ENCODE measurements at regions not wholly inside any gene's neighbourhood (a gene's known extent, or its start where the extent isn't known, plus 50 kb on each side); places are given as distances from the start of the nearest gene placed in this dataset.
"Not testable (repeated sequence)": the region's sequence is repeated elsewhere in the genome, so short reads cannot be mapped to it uniquely, and the experiment has no call there.

- H3K27me3 ChIP-seq (ENCODE audit: control insufficient read depth in 1 of 2, insufficient read depth in 2 of 2, low read length in 2 of 2), result no peaks in the 10 kb centered on the region
- H3K36me3 ChIP-seq (ENCODE audit: control insufficient read depth in 2 of 2, insufficient read depth in 2 of 2, low read length in 1 of 2), result no peaks in the 10 kb centered on the region
- peaks cover 0 to 3% of the 10 kb centered on the region in 2 donors for H3K9me3 ChIP-seq (ENCODE audit: control insufficient read depth in 2 of 2, insufficient read depth in 1 of 2, low read depth in 1 of 2, low read length in 1 of 2)
- no peak overlapping the region for H3K4me3 ChIP-seq (ENCODE audit: low read depth in 1 of 2, low read length in 2 of 2)
- WGBS, 2 donors, result 88 to 92% methylated on average over 3 of the region's 3 CpGs
- H3K4me1 ChIP-seq (ENCODE audit: control insufficient read depth in 2 of 2, insufficient read depth in 2 of 2, low read length in 1 of 2), result no peaks in the 10 kb centered on the region
- H3K27ac ChIP-seq (ENCODE audit: low read depth in 2 of 2, low read length in 1 of 2), result no peak overlapping the region
Observed at GRCh38 chr2:83251321-83251872, 1207.7 kb downstream of the SUCLG1 start.

GRCh38 chr2:83245806-83246537 lies 1213.1 kb downstream of the SUCLG1 start:
- not testable (repeated sequence) for H3K4me3 ChIP-seq (ENCODE audit: low read depth in 1 of 2, low read length in 2 of 2); H3K4me1 ChIP-seq (ENCODE audit: control insufficient read depth in 2 of 2, insufficient read depth in 2 of 2, low read length in 1 of 2); H3K27me3 ChIP-seq (ENCODE audit: control insufficient read depth in 1 of 2, insufficient read depth in 2 of 2, low read length in 2 of 2); H3K36me3 ChIP-seq (ENCODE audit: control insufficient read depth in 2 of 2, insufficient read depth in 2 of 2, low read length in 1 of 2); H3K27ac ChIP-seq (ENCODE audit: low read depth in 2 of 2, low read length in 1 of 2); H3K9me3 ChIP-seq (ENCODE audit: control insufficient read depth in 2 of 2, insufficient read depth in 1 of 2, low read depth in 1 of 2, low read length in 1 of 2)
- WGBS, 2 donors, result 94 to 95% methylated on average over 28 to 30 of the region's 30 CpGs

DNA sequence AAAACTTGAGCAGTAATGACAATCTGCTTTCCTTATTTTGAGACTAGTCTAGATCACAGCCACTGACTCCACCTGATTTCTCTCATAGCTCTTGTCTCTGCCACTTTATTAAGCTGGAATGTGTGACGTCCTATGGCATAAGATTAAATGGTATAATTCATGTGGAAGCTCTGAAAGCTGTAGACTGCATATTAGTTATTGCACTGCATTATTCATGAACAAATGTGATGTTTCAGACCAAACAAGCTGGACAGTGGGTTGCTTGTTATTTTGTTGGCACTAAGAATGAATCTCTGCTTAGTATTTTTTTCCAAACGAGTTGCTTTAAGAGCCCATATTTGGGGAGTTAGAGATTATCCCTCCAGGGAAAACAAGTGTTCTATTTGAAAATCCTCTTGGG lies 1218.5 kb downstream of the SUCLG1 start:
- Histone ChIP-seq H3K4me3 (ENCODE audit: low read depth in 1 of 2, low read length in 2 of 2) (no peak overlapping the region), H3K27me3 (ENCODE audit: control insufficient read depth in 1 of 2, insufficient read depth in 2 of 2, low read length in 2 of 2) (no peaks in the 10 kb centered on the region), H3K4me1 (ENCODE audit: control insufficient read depth in 2 of 2, insufficient read depth in 2 of 2, low read length in 1 of 2) (no peaks in the 10 kb centered on the region), H3K36me3 (ENCODE audit: control insufficient read depth in 2 of 2, insufficient read depth in 2 of 2, low read length in 1 of 2) (no peaks in the 10 kb centered on the region), H3K9me3 (ENCODE audit: control insufficient read depth in 2 of 2, insufficient read depth in 1 of 2, low read depth in 1 of 2, low read length in 1 of 2) (peaks cover 0 to 4% of the 10 kb centered on the region in 2 donors), H3K27ac (ENCODE audit: low read depth in 2 of 2, low read length in 1 of 2) (no peak overlapping the region)
- 53 to 65% methylated on average over 2 of the region's 2 CpGs for WGBS, 2 donors

- H3K4me3 ChIP-seq (ENCODE audit: low read depth in 1 of 2, low read length in 2 of 2), result no peak overlapping the region
- H3K27ac ChIP-seq (ENCODE audit: low read depth in 2 of 2, low read length in 1 of 2), result no peak overlapping the region
- H3K27me3 ChIP-seq (ENCODE audit: control insufficient read depth in 1 of 2, insufficient read depth in 2 of 2, low read length in 2 of 2), result no peaks in the 10 kb centered on the region
- H3K4me1 ChIP-seq (ENCODE audit: control insufficient read depth in 2 of 2, insufficient read depth in 2 of 2, low read length in 1 of 2), result no peaks in the 10 kb centered on the region
- 84 to 94% methylated on average over 2 of the region's 2 CpGs for WGBS, 2 donors
- H3K9me3 ChIP-seq (ENCODE audit: control insufficient read depth in 2 of 2, insufficient read depth in 1 of 2, low read depth in 1 of 2, low read length in 1 of 2), result no peaks in the 10 kb centered on the region
- H3K36me3 ChIP-seq (ENCODE audit: control insufficient read depth in 2 of 2, insufficient read depth in 2 of 2, low read length in 1 of 2), result no peaks in the 10 kb centered on the region
Observed at GRCh38 chr2:83238111-83238510, 1221.0 kb downstream of the SUCLG1 start.

DNA sequence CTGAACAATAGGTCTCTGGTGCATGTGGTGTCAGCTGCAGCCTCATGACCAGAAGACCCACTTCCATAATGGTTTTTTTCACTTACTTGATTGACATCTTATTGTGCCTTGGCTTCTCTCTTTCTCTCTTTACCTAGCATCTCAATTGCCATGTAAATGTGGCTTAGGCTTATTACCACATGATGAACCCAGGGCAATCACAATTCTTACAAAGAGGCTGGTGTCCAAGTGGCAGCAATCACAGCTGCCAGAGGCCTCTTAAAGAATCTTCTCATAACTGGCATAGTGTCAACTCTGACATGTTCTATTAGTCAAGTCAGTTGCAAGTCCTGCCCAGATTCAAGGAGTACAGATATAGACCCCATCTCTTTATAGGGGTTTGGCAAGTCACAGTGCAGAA lies 1224.8 kb downstream of the SUCLG1 start:
- no peaks in the 10 kb centered on the region for H3K27me3 ChIP-seq (ENCODE audit: control insufficient read depth in 1 of 2, insufficient read depth in 2 of 2, low read length in 2 of 2)
- H3K27ac ChIP-seq (ENCODE audit: low read depth in 2 of 2, low read length in 1 of 2), result no peak overlapping the region
- H3K9me3 ChIP-seq (ENCODE audit: control insufficient read depth in 2 of 2, insufficient read depth in 1 of 2, low read depth in 1 of 2, low read length in 1 of 2), result no peaks in the 10 kb centered on the region
- no peaks in the 10 kb centered on the region for H3K4me1 ChIP-seq (ENCODE audit: control insufficient read depth in 2 of 2, insufficient read depth in 2 of 2, low read length in 1 of 2)
- no peak overlapping the region for H3K4me3 ChIP-seq (ENCODE audit: low read depth in 1 of 2, low read length in 2 of 2)
- no peaks in the 10 kb centered on the region for H3K36me3 ChIP-seq (ENCODE audit: control insufficient read depth in 2 of 2, insufficient read depth in 2 of 2, low read length in 1 of 2)

DNA sequence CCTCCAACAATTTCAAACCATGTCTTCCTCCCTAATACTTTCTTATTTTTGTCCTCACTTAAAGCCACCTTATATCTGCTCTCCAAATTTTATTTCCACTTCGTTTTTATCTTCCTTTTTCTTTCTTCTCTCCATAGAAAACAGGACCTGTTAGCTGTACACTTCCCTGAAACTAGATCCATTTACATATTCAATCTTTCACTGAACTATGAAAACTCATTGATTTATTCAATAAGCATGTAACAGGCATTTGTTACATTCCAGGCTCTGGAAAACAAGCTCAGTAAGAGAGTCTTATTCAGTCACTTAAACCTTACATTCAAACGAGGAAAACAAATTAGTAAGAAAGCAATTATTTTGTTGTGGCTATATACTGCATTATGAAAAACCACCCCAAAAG lies 1225.3 kb downstream of the SUCLG1 start:
- no peaks in the 10 kb centered on the region for H3K27me3 ChIP-seq (ENCODE audit: control insufficient read depth in 1 of 2, insufficient read depth in 2 of 2, low read length in 2 of 2)
- H3K27ac ChIP-seq (ENCODE audit: low read depth in 2 of 2, low read length in 1 of 2), result no peak overlapping the region
- no peaks in the 10 kb centered on the region for H3K9me3 ChIP-seq (ENCODE audit: control insufficient read depth in 2 of 2, insufficient read depth in 1 of 2, low read depth in 1 of 2, low read length in 1 of 2)
- H3K4me3 ChIP-seq (ENCODE audit: low read depth in 1 of 2, low read length in 2 of 2), result no peak overlapping the region
- H3K4me1 ChIP-seq (ENCODE audit: control insufficient read depth in 2 of 2, insufficient read depth in 2 of 2, low read length in 1 of 2), result no peaks in the 10 kb centered on the region
- WGBS, 2 donors, result 47 to 53% methylated on average over 2 of the region's 2 CpGs
- no peaks in the 10 kb centered on the region for H3K36me3 ChIP-seq (ENCODE audit: control insufficient read depth in 2 of 2, insufficient read depth in 2 of 2, low read length in 1 of 2)

DNA sequence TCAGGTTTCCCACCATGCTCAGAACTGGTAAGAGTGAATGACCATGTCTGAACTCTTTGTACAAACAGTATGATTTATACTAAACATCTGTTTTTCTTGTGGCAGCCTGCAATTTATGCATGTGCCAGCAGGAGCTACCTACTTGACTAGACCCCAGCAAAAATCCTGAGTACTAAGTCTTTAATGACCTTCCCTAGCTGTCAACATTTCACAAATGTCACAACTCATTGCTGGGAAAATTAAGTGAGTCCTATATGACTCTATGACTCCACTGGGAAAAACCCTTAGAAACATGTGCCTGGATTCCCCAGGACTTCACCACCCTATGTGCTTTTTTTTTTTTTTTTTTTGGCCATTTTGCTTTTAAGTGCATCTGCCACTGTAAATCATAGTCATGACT lies 1225.8 kb downstream of the SUCLG1 start:
- H3K9me3 ChIP-seq (ENCODE audit: control insufficient read depth in 2 of 2, insufficient read depth in 1 of 2, low read depth in 1 of 2, low read length in 1 of 2), result no peaks in the 10 kb centered on the region
- no peaks in the 10 kb centered on the region for H3K36me3 ChIP-seq (ENCODE audit: control insufficient read depth in 2 of 2, insufficient read depth in 2 of 2, low read length in 1 of 2)
- no peak overlapping the region for H3K4me3 ChIP-seq (ENCODE audit: low read depth in 1 of 2, low read length in 2 of 2)
- no peak overlapping the region for H3K27ac ChIP-seq (ENCODE audit: low read depth in 2 of 2, low read length in 1 of 2)
- H3K4me1 ChIP-seq (ENCODE audit: control insufficient read depth in 2 of 2, insufficient read depth in 2 of 2, low read length in 1 of 2), result no peaks in the 10 kb centered on the region
- no peaks in the 10 kb centered on the region for H3K27me3 ChIP-seq (ENCODE audit: control insufficient read depth in 1 of 2, insufficient read depth in 2 of 2, low read length in 2 of 2)

GRCh38 chr2:83229443-83229842 lies 1229.6 kb downstream of the SUCLG1 start:
- Histone ChIP-seq H3K9me3 (ENCODE audit: control insufficient read depth in 2 of 2, insufficient read depth in 1 of 2, low read depth in 1 of 2, low read length in 1 of 2) (no peaks in the 10 kb centered on the region), H3K36me3 (ENCODE audit: control insufficient read depth in 2 of 2, insufficient read depth in 2 of 2, low read length in 1 of 2) (no peaks in the 10 kb centered on the region), H3K4me3 (ENCODE audit: low read depth in 1 of 2, low read length in 2 of 2) (no peak overlapping the region), H3K27me3 (ENCODE audit: control insufficient read depth in 1 of 2, insufficient read depth in 2 of 2, low read length in 2 of 2) (no peaks in the 10 kb centered on the region), H3K27ac (ENCODE audit: low read depth in 2 of 2, low read length in 1 of 2) (no peak overlapping the region), H3K4me1 (ENCODE audit: control insufficient read depth in 2 of 2, insufficient read depth in 2 of 2, low read length in 1 of 2) (no peaks in the 10 kb centered on the region)
- 73 to 87% methylated on average over 2 of the region's 2 CpGs for WGBS, 2 donors

DNA sequence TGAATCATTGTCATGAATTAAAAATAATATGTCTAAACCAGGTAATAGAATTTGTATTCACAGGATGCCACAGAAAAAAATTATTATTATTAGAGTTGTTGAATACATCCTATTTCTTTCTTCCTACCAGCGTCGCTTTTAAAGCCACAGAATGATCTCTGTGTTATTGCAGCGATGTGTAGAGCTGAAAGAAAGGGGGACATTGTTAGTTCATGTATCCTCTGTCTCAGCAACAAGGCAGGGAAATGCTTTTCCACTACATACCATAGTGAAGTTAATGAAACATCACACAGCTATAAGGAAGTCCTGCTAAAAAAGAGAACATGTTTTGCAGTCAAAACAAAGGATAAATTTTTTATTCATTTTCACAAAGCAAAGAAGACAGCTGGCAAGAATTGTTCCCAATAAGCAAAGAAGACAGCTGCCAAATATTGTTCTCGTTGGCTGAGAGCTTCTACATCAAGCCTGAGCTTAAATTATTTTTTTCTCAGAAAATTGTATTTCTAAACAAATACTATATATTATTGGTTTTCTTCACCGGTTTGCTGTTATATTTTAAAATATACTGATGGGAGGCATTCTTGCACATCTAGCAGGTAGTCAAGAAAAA lies 1234.4 kb downstream of the SUCLG1 start:
- Histone ChIP-seq H3K9me3 (ENCODE audit: control insufficient read depth in 2 of 2, insufficient read depth in 1 of 2, low read depth in 1 of 2, low read length in 1 of 2) (no peaks in the 10 kb centered on the region), H3K4me3 (ENCODE audit: low read depth in 1 of 2, low read length in 2 of 2) (no peak overlapping the region), H3K36me3 (ENCODE audit: control insufficient read depth in 2 of 2, insufficient read depth in 2 of 2, low read length in 1 of 2) (no peaks in the 10 kb centered on the region), H3K27ac (ENCODE audit: low read depth in 2 of 2, low read length in 1 of 2) (no peak overlapping the region), H3K27me3 (ENCODE audit: control insufficient read depth in 1 of 2, insufficient read depth in 2 of 2, low read length in 2 of 2) (no peaks in the 10 kb centered on the region), H3K4me1 (ENCODE audit: control insufficient read depth in 2 of 2, insufficient read depth in 2 of 2, low read length in 1 of 2) (no peaks in the 10 kb centered on the region)
- 40 to 59% methylated on average over 5 of the region's 5 CpGs for WGBS, 2 donors

DNA sequence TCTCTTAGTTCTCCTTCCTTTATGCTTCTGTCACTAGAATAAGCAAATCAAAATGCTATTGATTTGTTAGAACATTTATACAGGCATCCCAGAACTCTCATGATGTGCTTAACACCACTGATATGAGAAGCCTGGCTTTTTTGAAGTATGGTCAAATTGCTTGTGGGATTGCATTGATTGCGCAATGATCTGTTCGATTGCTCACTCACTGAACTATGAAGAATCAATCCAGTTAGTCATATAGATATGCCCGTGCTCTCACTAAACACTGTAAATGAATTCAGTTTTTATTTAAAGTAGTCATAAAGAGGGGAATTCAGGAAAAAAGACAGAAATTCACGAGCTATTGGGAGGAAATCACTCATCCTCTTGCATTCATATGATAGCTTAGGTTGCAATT lies 1237.8 kb downstream of the SUCLG1 start:
- H3K36me3 ChIP-seq (ENCODE audit: control insufficient read depth in 2 of 2, insufficient read depth in 2 of 2, low read length in 1 of 2), result no peaks in the 10 kb centered on the region
- no peak overlapping the region for H3K27ac ChIP-seq (ENCODE audit: low read depth in 2 of 2, low read length in 1 of 2)
- no peak overlapping the region for H3K4me3 ChIP-seq (ENCODE audit: low read depth in 1 of 2, low read length in 2 of 2)
- no peaks in the 10 kb centered on the region for H3K4me1 ChIP-seq (ENCODE audit: control insufficient read depth in 2 of 2, insufficient read depth in 2 of 2, low read length in 1 of 2)
- WGBS, 2 donors, result 72 to 81% methylated on average over 4 of the region's 4 CpGs
- no peaks in the 10 kb centered on the region for H3K9me3 ChIP-seq (ENCODE audit: control insufficient read depth in 2 of 2, insufficient read depth in 1 of 2, low read depth in 1 of 2, low read length in 1 of 2)
- no peaks in the 10 kb centered on the region for H3K27me3 ChIP-seq (ENCODE audit: control insufficient read depth in 1 of 2, insufficient read depth in 2 of 2, low read length in 2 of 2)

Measured in esophagus (tissue), 2 donors.